Gastroesophageal sphincter (tissue), 4 donors: ENCODE measurements at regions not wholly inside any gene's neighbourhood (a gene's known extent, or its start where the extent isn't known, plus 50 kb on each side); places are given as distances from the start of the nearest gene placed in this dataset.

Experiments
- ATAC-seq: fragments of 150-250 bp; one replicate; pipeline ENCODE4 v1.9.1; 2016; ENCODE audit warnings: mild to moderate bottlenecking, moderate library complexity
- H3K27ac ChIP-seq, 4 donors: fragments of 200-600 bp; sonication (generic) in 3 of 4; 1 replicate in 3 of 4; 2 replicates in 1 of 4; pipeline ENCODE4 v1.5.1; 2016 to 2019
- H3K27me3 ChIP-seq: fragments of 200-600 bp; sonication (generic); one replicate; pipeline ENCODE4 v1.5.1; 2019
- H3K36me3 ChIP-seq, 2 donors: fragments of 200-600 bp; sonication (generic); one replicate each; pipeline ENCODE4 v1.5.1; 2019; ENCODE audit warnings: control low read depth in 1 of 2
- H3K4me1 ChIP-seq, 3 donors: fragments of 200-600 bp; sonication (generic); 1 replicate in 2 of 3; 2 replicates in 1 of 3; pipeline ENCODE4 v1.5.1; 2016 to 2019; ENCODE audit warnings: control low read depth in 2 of 3
- H3K4me3 ChIP-seq, 2 donors: fragments of 200-600 bp; sonication (generic); one replicate each; pipeline ENCODE4 v1.5.1; 2019; ENCODE audit warnings: mild to moderate bottlenecking in 1 of 2, moderate library complexity in 1 of 2
- H3K9me3 ChIP-seq, 3 donors: fragments of 200-600 bp; sonication (generic); one replicate each; pipeline ENCODE4 v1.5.1; 2017 to 2019; ENCODE audit warnings: control low read depth in 2 of 3
- EP300 ChIP-seq: sonication (generic); formaldehyde crosslinking; IDR thresholded peaks from one replicate; pipeline ENCODE4 v1.6.1; 2017; ENCODE audit warnings: antibody characterized with exemption, mild to moderate bottlenecking
- POLR2A ChIP-seq, 2 donors: fragments of 450-650 bp; IDR thresholded peaks; one replicate each; pipeline ENCODE4 v1.6.1; 2017; ENCODE audit warnings: antibody characterized with exemption in 2 of 2, mild to moderate bottlenecking in 2 of 2, moderate library complexity in 1 of 2
- POLR2AphosphoS5 ChIP-seq: sonication (generic); formaldehyde crosslinking; IDR thresholded peaks from one replicate; pipeline ENCODE4 v1.6.1; 2017; ENCODE audit warnings: antibody characterized with exemption
- WGBS, 2 donors: methylation state at CpG; one replicate each; pipeline ENCODE4 v1.1.5; 2018; ENCODE audit warnings: low coverage in 1 of 2; 5-methylcytosine and 5-hydroxymethylcytosine counted together
- TF ChIP-seq, protein P1 (sequence below), 4 experiments: fragments of 200-600 bp in 2 of 4; fragments of 450-650 bp in 2 of 4; sonication (generic) in 1 of 4; IDR thresholded peaks; one replicate each; pipeline ENCODE4 v1.5.1; 2017 to 2019; ENCODE audit warnings: antibody characterized with exemption in 4 of 4, mild to moderate bottlenecking in 2 of 4, moderate library complexity in 2 of 4

DNA sequence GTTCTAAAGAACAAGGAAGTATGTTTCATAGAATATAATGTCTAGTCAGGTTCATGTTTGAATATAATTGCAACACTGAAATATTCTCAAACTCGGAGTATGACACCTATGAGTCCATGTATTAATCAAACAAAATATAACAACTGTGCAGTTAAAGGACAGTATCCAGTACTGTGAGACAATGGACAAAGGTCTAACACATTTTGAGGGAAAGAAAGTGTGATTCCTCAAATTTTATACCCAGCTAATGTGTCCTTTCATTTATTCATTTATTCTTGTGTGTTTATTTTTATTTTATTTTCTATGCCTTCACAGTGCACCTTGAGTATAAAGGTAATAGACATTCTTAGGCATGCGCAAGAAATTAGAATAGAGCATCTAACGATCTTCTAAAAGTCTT lies 401.0 kb upstream of the ZFHX3 start:
- Histone ChIP-seq H3K4me1 (no peaks in the 10 kb centered on the region), H3K27ac (no peak overlapping the region), H3K27me3 (no peaks in the 10 kb centered on the region), H3K4me3 (no peak overlapping the region), H3K36me3 (no peaks in the 10 kb centered on the region), H3K9me3 (peaks cover 0 to 46% (median 0%) of the 10 kb centered on the region in 3 donors)
- ATAC-seq, result no peak
- WGBS, 2 donors, result 89 to 94% methylated on average over 3 of the region's 3 CpGs
- TF ChIP-seq POLR2AphosphoS5 (no peak), EP300 (no peak), POLR2A (IDR thresholded peaks at IDR 0.05) (no peak)
- TF ChIP-seq, protein P1, sequence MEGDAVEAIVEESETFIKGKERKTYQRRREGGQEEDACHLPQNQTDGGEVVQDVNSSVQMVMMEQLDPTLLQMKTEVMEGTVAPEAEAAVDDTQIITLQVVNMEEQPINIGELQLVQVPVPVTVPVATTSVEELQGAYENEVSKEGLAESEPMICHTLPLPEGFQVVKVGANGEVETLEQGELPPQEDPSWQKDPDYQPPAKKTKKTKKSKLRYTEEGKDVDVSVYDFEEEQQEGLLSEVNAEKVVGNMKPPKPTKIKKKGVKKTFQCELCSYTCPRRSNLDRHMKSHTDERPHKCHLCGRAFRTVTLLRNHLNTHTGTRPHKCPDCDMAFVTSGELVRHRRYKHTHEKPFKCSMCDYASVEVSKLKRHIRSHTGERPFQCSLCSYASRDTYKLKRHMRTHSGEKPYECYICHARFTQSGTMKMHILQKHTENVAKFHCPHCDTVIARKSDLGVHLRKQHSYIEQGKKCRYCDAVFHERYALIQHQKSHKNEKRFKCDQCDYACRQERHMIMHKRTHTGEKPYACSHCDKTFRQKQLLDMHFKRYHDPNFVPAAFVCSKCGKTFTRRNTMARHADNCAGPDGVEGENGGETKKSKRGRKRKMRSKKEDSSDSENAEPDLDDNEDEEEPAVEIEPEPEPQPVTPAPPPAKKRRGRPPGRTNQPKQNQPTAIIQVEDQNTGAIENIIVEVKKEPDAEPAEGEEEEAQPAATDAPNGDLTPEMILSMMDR (IDR thresholded peaks at IDR 0.05), result no peak

DNA sequence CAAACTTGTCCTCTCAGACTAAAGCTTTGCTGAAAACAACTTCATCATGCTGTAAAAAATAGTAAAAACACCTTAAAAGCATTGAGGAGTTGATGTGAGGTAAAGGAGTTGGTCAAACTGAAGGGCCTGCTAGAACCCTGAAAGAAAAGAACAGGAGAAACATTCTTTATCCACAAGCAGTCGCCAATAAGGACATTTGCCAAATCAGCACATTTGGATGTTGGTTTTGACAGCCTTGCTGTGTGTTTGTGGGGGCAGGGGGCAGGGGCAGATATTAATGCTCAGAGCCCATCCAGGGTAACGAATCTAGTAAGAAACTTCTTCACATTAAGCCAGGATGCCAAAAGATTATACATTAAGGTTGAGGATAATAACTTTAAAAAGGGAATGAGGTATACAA lies 399.9 kb upstream of the ZFHX3 start:
- 56 to 77% methylated on average over 2 of the region's 2 CpGs for WGBS, 2 donors
- H3K4me1 ChIP-seq, result no peaks in the 10 kb centered on the region
- H3K4me3 ChIP-seq, result no peak overlapping the region
- peaks cover 0 to 46% (median 0%) of the 10 kb centered on the region in 3 donors for H3K9me3 ChIP-seq
- no peak for ATAC-seq
- TF ChIP-seq POLR2A (IDR thresholded peaks at IDR 0.05) (no peak), POLR2AphosphoS5 (no peak), EP300 (no peak)
- TF ChIP-seq, protein P1 (IDR thresholded peaks at IDR 0.05), result no peak
- H3K27ac ChIP-seq, result no peak overlapping the region
- no peaks in the 10 kb centered on the region for H3K36me3 ChIP-seq
- no peaks in the 10 kb centered on the region for H3K27me3 ChIP-seq

DNA sequence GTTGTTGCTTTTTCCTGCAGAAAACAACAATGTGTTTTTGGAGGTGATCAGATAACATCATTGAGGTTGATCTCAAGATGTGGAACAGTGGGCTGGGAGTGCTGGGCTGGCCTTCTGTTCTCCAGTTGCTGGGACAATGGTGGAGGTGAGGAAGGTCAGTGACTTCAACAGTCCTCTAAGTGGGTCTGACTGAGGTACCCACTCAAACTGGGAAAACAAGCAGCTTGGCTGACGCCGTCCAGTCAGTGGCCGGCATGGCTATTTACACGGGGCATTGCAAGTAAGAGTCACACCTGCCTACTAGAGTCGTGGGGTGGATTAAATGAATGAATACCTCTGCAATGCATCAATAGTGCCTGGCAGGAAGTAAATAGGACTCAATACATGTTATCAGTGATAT lies 386.7 kb upstream of the ZFHX3 start:
- H3K4me3 ChIP-seq, result no peak overlapping the region
- ATAC-seq, result no peak
- H3K27me3 ChIP-seq, result no peaks in the 10 kb centered on the region
- no peak overlapping the region for H3K27ac ChIP-seq
- H3K36me3 ChIP-seq, result no peaks in the 10 kb centered on the region
- no peaks in the 10 kb centered on the region for H3K4me1 ChIP-seq
- 90 to 95% methylated on average over 5 of the region's 5 CpGs for WGBS, 2 donors
- H3K9me3 ChIP-seq, result no peaks in the 10 kb centered on the region
- no peak for TF ChIP-seq EP300
- TF ChIP-seq POLR2AphosphoS5, result no peak
- no peak for TF ChIP-seq POLR2A (IDR thresholded peaks at IDR 0.05)
- TF ChIP-seq, protein P1 (IDR thresholded peaks at IDR 0.05), result no peak

DNA sequence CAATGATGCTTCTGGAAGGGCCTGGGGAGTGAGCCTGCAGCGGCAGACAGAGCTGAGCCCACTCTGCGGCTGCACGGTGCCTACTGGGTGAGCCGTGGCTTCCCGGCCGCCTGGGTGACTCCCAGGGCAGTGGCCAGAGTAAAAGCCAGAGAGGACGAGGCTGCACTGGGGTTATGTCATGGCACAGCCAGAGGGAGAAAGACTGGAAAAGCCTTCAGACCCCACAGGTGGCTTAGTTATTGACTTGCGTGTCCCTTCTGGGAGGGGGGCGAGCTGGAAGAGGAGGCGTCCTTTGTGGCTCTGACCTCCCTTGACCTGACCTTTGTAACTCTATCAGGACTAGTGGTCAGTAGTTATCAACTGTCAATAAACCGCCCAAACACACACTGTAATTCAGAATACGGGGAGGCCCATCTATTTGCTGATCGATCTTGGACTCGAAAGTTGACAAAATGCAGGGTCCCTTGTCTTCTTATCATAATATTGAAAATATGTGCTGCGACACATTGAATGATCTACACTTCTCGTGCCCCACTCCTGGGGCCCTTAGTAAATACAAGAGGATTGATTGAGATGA lies 385.9 kb upstream of the ZFHX3 start:
- no peak for TF ChIP-seq POLR2A (IDR thresholded peaks at IDR 0.05)
- Histone ChIP-seq H3K4me3 (no peak overlapping the region), H3K27ac (no peak overlapping the region), H3K4me1 (no peaks in the 10 kb centered on the region), H3K9me3 (no peaks in the 10 kb centered on the region), H3K27me3 (no peaks in the 10 kb centered on the region), H3K36me3 (no peaks in the 10 kb centered on the region)
- WGBS, 2 donors, result 90 to 94% methylated on average over 3 to 9 of the region's 16 CpGs
- ATAC-seq, result no peak

DNA sequence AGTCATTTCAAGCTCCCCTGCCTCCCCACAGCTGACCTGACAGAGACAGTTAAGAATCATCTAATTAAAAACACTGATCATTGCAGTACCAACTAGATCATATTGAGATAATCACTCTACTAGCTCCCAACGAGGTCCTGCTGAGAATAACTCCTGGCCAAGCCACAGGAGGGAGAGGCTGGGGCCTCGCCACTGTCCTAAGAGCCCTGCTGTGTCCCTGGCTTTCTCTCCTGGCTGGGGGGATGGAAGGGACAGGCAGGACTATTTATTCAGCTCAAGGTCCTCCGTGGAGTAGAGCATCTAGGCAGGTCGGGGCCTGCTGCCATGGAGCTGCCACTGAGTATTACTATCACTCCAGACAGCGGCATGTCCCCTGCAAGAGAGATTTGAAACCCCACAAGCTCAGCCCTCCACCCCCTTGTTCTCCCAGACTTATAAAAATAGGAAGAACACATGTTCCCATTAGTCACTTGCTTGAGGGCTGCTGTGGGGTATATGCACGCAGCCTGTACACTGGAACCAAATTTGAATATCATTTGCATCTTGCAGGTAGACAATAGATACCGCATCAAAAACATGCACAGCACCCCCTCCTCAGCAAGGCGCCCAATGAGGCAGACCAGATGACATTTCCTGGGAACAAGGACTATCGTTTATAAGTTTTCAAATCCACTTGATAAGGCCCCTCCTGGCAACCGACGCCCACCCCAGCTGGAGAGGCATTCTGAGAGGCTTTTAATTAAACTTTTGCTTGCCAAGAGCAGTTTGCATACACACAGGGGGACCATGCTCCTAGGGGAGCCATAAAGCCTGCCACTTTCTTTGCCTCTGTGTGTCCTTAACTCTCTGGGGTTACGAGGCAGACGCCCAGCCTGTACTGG lies 385.2 kb upstream of the ZFHX3 start:
- no peaks in the 10 kb centered on the region for H3K27me3 ChIP-seq
- no peak overlapping the region for H3K27ac ChIP-seq
- WGBS, 2 donors, result 53 to 73% methylated on average over 7 to 8 of the region's 13 CpGs
- no peaks in the 10 kb centered on the region for H3K4me1 ChIP-seq
- H3K4me3 ChIP-seq, result no peak overlapping the region
- TF ChIP-seq, protein P1 (IDR thresholded peaks at IDR 0.05), result no peak
- no peak for TF ChIP-seq POLR2A (IDR thresholded peaks at IDR 0.05)
- no peak for TF ChIP-seq EP300
- TF ChIP-seq POLR2AphosphoS5, result no peak
- no peaks in the 10 kb centered on the region for H3K36me3 ChIP-seq
- no peak for ATAC-seq
- H3K9me3 ChIP-seq, result no peaks in the 10 kb centered on the region
